ENCODE measurements at regions not wholly inside any gene's neighbourhood (a gene's known extent, or its start where the extent isn't known, plus 50 kb on each side); places are given as distances from the start of the nearest gene placed in this dataset.

DNA sequence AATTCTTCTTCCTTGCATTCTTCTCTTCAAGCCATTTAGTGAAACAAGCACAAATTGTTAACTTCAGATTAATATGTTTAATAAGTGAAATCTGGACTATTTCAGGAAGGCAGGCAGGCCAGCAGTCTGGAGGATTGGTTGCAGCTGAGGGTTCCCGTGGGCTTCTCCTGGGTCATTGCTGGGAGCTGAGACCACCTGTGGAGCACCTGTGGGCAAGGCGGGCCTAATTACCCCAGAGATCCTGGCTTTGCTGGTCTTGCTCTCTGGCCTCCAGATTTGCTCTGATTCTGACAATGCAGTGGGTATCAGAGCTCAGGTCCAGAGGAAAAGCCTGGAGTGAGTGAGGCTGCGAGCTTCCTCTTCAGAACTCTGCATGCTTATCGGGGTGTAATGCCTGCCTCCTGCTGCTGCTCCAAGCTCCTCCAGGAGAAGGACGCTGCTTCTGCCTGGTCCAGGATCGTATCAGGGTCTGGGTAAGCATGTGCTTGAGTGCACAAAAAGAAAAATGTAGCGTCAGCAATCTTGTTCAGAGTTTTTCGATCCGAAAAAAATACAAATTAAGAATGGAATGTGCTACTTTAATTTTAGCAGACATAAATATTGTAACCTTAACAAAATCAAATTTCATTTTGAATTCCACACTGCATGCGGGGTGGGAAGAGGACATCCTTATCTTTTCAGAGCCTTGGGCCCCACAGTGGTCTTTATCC, 93.8 kb downstream of the TMEM30B start:
- Mint-ChIP-seq H3K9me3 (no peaks in the 10 kb centered on the region), H3K36me3 (ENCODE audit: low read depth) (no peaks in the 10 kb centered on the region), H3K27me3 (ENCODE audit: low read depth, poor library complexity) (no peaks in the 10 kb centered on the region), H3K27ac (peak overlapping the region; percentile 72), H3K4me3 (peak overlapping the region; percentile 41), H3K4me1 (peaks cover 81% of the 10 kb centered on the region)
- TF ChIP-seq, protein P1, sequence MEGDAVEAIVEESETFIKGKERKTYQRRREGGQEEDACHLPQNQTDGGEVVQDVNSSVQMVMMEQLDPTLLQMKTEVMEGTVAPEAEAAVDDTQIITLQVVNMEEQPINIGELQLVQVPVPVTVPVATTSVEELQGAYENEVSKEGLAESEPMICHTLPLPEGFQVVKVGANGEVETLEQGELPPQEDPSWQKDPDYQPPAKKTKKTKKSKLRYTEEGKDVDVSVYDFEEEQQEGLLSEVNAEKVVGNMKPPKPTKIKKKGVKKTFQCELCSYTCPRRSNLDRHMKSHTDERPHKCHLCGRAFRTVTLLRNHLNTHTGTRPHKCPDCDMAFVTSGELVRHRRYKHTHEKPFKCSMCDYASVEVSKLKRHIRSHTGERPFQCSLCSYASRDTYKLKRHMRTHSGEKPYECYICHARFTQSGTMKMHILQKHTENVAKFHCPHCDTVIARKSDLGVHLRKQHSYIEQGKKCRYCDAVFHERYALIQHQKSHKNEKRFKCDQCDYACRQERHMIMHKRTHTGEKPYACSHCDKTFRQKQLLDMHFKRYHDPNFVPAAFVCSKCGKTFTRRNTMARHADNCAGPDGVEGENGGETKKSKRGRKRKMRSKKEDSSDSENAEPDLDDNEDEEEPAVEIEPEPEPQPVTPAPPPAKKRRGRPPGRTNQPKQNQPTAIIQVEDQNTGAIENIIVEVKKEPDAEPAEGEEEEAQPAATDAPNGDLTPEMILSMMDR (IDR thresholded peaks at IDR 0.05), result no peak
- DNase-seq, result no peak

DNA sequence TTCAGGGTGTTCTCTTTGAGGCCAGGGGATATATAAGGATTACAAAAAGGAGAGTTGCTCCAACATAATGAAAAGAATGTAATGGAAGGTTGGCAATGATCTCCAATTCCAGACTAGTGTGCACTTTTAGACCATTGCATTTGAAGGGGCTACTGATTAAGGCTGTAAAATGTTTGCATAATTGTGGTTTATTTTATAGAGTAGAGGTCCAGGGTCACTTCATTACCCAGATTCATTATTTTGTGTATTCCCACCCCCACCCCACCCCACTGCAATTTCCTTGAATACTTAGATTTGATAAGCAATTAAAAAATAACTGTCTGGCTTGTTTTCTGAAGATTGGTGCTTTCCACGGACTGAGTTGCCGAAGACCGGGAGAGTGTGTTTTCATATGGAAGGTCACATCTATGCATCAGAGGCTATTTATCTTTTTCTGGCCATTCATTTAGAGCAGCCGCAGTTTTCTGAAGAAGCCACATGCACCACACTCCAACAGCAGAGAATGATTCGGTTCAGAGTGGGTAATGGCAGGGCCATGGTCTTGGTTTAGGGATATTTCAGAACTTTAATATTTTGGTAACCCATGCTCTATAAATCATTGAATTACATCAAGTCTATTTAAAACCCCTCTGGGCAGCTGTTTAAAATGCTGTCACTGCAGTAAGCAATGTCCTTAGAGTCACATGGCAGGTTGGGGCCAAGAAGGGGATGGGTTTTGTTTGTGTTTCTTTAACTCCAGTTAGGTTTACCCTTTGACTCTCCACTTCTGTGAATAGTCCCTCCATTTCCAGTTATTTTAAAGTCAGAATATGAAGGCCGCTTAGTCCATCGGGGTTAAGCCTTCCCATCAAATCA, 94.6 kb downstream of the TMEM30B start:
- H3K27ac Mint-ChIP-seq, result peak overlapping the region; percentile 72
- TF ChIP-seq, protein P1 (IDR thresholded peaks at IDR 0.05), result no peak
- peaks cover 73% of the 10 kb centered on the region for H3K4me1 Mint-ChIP-seq
- no peaks in the 10 kb centered on the region for H3K9me3 Mint-ChIP-seq
- DNase-seq, result no peak
- H3K27me3 Mint-ChIP-seq (ENCODE audit: low read depth, poor library complexity), result no peaks in the 10 kb centered on the region
- peak overlapping the region; percentile 41 for H3K4me3 Mint-ChIP-seq
- no peaks in the 10 kb centered on the region for H3K36me3 Mint-ChIP-seq (ENCODE audit: low read depth)

DNA sequence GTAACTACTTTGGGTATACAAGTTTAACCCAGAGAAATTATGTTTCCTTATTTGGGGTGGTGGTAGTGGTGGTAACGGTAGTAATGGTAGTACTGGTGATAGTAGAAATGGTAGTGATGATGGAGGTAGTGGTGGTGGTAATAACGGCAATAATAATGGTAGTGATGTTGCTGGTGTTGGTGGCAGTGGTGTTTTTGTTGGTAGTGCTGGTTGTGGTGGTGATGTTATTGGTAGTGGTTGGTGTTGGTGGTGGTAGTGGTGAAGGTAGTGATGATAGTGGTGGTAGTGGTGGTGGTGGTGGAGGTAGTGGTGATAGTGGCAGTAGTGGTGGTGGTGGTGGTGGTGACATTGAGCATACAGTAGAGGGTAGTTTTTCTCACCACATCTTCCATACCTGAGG, 95.6 kb downstream of the TMEM30B start:
- Mint-ChIP-seq H3K36me3 (ENCODE audit: low read depth) (no peaks in the 10 kb centered on the region), H3K4me3 (peak overlapping the region; percentile 2), H3K9me3 (no peaks in the 10 kb centered on the region), H3K27me3 (ENCODE audit: low read depth, poor library complexity) (peaks cover 3% of the 10 kb centered on the region), H3K27ac (no peak overlapping the region), H3K4me1 (peaks cover 66% of the 10 kb centered on the region)
- DNase-seq, result no peak
- TF ChIP-seq, protein P1 (IDR thresholded peaks at IDR 0.05), result no peak

DNA sequence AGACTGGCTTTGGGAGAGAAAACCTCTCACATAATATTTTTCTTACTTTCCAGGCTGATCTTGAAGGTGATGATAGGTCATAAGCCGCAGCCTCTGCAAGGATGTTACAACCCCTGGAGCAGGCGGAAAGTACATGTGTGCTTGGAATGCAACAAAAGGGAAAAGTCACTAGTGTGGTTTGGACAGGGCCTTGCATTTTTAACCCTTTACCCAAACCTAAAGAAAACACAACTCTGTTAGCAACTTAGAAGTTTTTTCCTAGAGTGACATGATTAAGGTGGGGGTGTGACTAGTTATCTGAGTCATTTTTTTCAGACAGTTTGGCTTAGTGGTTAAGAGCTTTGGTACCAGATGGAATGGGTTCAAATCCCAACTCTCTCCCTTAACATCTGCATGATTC, 97.0 kb downstream of the TMEM30B start:
- no peak overlapping the region for H3K4me3 Mint-ChIP-seq
- H3K27ac Mint-ChIP-seq, result peak overlapping the region; percentile 58
- H3K9me3 Mint-ChIP-seq, result no peaks in the 10 kb centered on the region
- TF ChIP-seq, protein P1 (IDR thresholded peaks at IDR 0.05), result no peak
- H3K27me3 Mint-ChIP-seq (ENCODE audit: low read depth, poor library complexity), result peaks cover 3% of the 10 kb centered on the region
- H3K4me1 Mint-ChIP-seq, result peaks cover 61% of the 10 kb centered on the region
- no peak for DNase-seq
- H3K36me3 Mint-ChIP-seq (ENCODE audit: low read depth), result no peaks in the 10 kb centered on the region

DNA sequence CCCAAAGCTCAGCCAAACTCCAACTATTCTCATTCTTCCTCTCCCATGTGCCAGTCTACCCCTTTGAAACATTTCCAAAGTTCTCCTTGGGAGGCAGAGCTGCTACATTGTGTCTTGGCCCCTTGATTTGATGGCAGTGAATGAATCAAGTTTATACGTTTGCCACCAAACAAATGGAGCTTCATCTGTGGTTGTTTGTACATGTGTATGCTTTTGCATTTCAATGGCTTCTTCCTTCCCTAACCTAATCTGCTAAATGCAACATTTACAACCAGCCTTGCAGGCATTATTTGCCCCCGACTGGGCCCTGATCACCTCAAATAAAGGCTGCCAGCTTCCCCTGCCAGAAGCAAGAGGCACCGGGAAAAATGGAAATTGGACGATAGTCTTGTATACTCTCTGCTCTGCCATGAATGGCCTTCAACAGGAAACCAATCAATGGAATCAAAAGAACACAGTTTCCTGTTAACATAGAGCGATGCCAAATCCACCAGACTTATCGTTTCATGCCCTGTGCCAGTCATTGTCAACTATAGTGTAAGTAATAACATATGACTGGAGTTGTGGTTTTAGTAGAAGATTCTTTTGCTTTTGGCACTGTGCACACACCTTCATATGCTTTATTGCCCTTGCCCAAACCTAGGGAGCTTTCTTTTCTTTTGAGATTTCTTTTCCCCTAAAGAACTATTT, 97.8 kb downstream of the TMEM30B start:
- DNase-seq, result no peak
- Mint-ChIP-seq H3K27me3 (ENCODE audit: low read depth, poor library complexity) (peaks cover 3% of the 10 kb centered on the region), H3K27ac (peak overlapping the region; percentile 64), H3K36me3 (ENCODE audit: low read depth) (no peaks in the 10 kb centered on the region), H3K9me3 (no peaks in the 10 kb centered on the region), H3K4me3 (no peak overlapping the region), H3K4me1 (peaks cover 64% of the 10 kb centered on the region)
- TF ChIP-seq, protein P1 (IDR thresholded peaks at IDR 0.05), result no peak

Data from nephron progenitor cell (in vitro differentiated cells).